Activated T-cell treated with anti-CD3 and anti-CD28 coated beads, Interleukin-2, amount 50 U/mL, for 4 hours (primary cell): ENCODE measurements at regions not wholly inside any gene's neighbourhood (a gene's known extent, or its start where the extent isn't known, plus 50 kb on each side); places are given as distances from the start of the nearest gene placed in this dataset.

Source experiments
- ATAC-seq, 2 donors: fragments of 200-7000 bp; cut with Tn5 transposase; one replicate each; pipeline ENCODE4 v1.10.0; 2021
- DNase-seq: peaks from one replicate; pipeline ENCODE4 v3.0.0-alpha.2; 2020
- H3K27me3 Mint-ChIP-seq: one replicate; pipeline ENCODE4 v1.8.0; 2021; ENCODE audit warnings: low read depth, mixed read lengths
- H3K36me3 Mint-ChIP-seq: one replicate; pipeline ENCODE4 v1.8.0; 2022; ENCODE audit warnings: mixed read lengths; ENCODE audit not compliant: insufficient read depth
- H3K4me1 Mint-ChIP-seq: one replicate; pipeline ENCODE4 v1.8.0; 2021; ENCODE audit warnings: low read depth, mixed read lengths
- H3K4me3 Mint-ChIP-seq: one replicate; pipeline ENCODE4 v1.8.0; 2021; ENCODE audit warnings: mild to moderate bottlenecking, moderate library complexity, mixed read lengths
- H3K9me3 Mint-ChIP-seq: one replicate; pipeline ENCODE4 v1.8.0; 2021; ENCODE audit warnings: mixed read lengths

DNA sequence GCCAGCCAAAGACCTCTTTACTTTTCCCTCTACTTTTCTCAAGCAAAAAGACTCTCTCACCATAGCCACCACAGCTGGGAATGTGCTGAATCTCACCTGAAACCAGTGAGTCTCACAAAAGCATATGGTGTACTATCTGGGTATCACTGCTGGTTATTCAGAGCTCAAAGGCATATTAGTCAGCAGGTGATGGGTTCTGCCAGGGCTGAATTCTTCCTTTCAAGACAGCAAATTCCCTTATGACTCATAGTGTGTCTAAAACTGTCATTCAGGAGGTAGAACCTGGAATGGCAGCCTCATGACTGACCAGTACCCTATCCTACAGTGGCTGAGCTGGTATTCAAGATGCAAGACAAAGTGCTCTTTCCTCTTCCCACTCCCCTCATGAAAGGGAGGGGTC, 2859.1 kb downstream of the PCDH9 start:
- Mint-ChIP-seq H3K9me3 (peaks cover 22% of the 10 kb centered on the region), H3K36me3 (no peaks in the 10 kb centered on the region), H3K4me3 (no peak overlapping the region), H3K27me3 (no peaks in the 10 kb centered on the region), H3K4me1 (no peaks in the 10 kb centered on the region)
- no peak for DNase-seq
- no peak for ATAC-seq

DNA sequence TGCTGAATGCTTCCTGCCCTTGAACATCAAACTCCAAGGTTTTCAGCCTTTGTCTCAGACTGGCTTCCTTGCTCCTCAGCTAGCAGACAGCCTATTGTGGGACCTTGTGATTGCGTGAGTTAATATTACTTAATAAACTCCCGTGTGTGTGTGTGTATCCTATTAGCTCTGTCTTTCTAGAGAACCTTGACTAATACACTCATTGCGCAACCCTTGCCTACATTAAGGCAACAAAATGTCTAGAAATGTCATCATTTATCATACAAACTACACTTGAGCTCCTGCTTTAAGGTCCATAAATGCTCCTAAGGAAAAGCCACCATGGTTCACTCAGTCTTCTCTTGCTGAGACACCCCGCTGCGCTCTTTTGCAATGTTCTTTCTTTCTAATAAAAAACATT, 2861.0 kb downstream of the PCDH9 start:
- no peaks in the 10 kb centered on the region for H3K36me3 Mint-ChIP-seq
- no peaks in the 10 kb centered on the region for H3K4me1 Mint-ChIP-seq
- no peak overlapping the region for H3K4me3 Mint-ChIP-seq
- peaks cover 14% of the 10 kb centered on the region for H3K9me3 Mint-ChIP-seq
- H3K27me3 Mint-ChIP-seq = no peaks in the 10 kb centered on the region
- no peak for DNase-seq
- no peak for ATAC-seq

DNA sequence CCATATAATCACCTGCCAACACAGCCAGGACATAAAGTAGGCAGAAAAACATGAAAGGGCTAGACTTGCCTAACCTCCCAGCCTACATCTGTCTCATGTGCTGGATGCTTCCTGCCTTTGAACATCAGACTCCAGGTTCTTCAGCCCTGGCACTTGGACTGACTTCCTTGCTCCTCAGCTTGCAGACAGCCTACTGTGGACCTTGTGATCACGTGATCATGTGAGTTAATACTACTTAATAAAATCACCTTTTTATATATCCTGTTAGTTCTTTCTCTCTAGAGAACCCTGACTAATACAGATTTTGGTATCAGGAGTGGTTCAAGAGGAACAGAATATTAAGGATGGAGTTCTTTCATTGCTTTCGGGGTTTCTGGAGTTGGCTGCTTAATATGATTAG, 2867.6 kb downstream of the PCDH9 start:
- ATAC-seq (no peak), DNase-seq (no peak)
- Mint-ChIP-seq H3K27me3 (no peaks in the 10 kb centered on the region), H3K9me3 (no peaks in the 10 kb centered on the region), H3K36me3 (no peaks in the 10 kb centered on the region), H3K4me3 (no peak overlapping the region), H3K4me1 (no peaks in the 10 kb centered on the region)

DNA sequence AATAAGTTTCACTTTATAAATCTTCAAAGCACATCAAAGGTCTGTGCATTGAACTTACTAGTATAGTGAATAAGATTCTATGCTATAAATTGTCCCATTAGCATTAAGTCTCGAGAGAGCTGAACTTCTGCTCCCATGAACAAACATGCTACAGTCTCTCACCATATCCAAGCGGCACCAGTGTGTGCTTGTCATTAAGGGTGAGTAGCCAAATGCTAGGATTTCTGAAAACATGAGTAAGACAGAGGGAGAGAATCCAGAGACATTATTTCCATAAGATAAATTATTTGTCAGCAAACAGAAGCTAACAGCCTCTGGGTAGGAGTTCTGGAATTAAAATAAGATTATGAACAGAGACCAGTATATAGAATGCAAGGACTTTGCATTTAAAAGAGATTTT, 2882.5 kb downstream of the PCDH9 start:
- Mint-ChIP-seq H3K4me1 (no peaks in the 10 kb centered on the region), H3K27me3 (no peaks in the 10 kb centered on the region), H3K9me3 (peaks cover 11% of the 10 kb centered on the region), H3K4me3 (no peak overlapping the region), H3K36me3 (no peaks in the 10 kb centered on the region)
- no peak for ATAC-seq
- no peak for DNase-seq

DNA sequence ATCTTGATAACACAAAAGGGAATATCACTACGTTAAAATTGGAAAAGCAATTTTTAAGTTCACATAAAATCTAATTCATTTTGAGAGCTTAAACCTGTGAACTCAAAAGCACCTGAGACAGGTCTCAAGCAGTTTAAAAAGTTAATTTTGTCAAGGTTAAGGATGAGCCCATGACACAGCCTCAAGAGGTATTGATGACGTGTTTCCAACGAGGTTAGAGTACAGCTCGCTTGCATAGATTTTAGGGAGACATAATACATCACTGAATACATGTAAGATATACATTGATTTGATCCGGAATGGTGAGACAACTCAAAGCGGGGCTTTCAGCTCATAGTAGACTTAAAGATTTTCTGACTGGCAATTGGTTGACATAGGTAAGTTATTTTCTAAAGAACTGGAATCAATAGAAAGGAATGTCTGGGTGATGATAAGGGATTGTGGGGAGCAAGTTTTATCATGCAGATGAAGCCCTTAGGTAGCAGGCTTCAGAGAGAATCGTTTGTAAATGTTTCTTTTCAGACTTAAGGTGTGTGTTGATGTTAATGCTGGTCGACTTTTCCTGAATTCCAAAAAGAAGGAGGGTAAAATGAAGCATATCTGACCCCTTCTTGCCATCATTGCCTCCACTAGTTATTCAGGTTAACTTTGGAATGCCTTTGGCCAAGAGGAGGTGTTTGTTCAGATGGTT, 2890.6 kb downstream of the PCDH9 start:
- no peaks in the 10 kb centered on the region for H3K4me1 Mint-ChIP-seq
- DNase-seq = no peak
- ATAC-seq = no peak
- no peaks in the 10 kb centered on the region for H3K36me3 Mint-ChIP-seq
- H3K9me3 Mint-ChIP-seq = peaks cover 11% of the 10 kb centered on the region
- H3K27me3 Mint-ChIP-seq = no peaks in the 10 kb centered on the region
- no peak overlapping the region for H3K4me3 Mint-ChIP-seq

DNA sequence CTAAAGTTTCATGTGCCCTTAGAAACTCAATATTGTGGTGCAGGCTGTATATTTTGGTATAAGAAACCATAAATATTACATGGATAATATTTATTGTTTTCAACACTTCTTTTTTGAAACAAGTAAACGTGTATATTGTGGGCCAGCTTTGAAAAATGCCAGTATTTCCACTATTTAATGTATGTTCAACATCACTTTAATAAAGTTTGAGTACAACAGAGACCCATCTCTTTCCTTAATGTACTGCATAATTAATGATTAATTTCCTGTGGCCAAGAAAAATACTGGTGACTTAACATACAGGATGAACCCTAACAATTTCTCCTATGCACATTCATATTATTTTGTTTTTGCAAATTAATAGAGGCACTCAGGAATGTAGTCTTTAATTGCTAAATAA, 2891.5 kb downstream of the PCDH9 start:
- H3K36me3 Mint-ChIP-seq = no peaks in the 10 kb centered on the region
- no peak overlapping the region for H3K4me3 Mint-ChIP-seq
- H3K4me1 Mint-ChIP-seq = no peaks in the 10 kb centered on the region
- H3K27me3 Mint-ChIP-seq = no peaks in the 10 kb centered on the region
- peaks cover 10% of the 10 kb centered on the region for H3K9me3 Mint-ChIP-seq
- no peak for ATAC-seq
- no peak for DNase-seq

DNA sequence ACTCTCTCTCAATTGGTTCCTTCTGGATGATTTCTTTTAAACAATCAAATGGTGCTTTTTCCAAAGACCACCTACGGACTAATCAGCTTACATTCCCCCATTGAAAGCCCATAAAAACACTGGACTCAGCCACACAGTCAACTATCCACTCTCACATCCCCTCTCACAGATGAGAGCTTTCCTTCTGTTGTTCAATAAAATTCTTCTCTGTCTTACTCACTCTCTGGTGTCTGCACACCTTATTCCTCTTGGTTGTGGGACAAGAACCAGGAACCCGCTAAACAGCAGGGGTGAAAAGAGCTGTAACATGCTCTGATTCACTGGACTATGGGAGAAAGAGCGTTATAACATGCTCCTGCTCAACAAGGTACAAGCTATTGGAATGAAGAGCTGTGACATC, 2896.2 kb downstream of the PCDH9 start:
- Mint-ChIP-seq H3K27me3 (no peaks in the 10 kb centered on the region), H3K9me3 (peaks cover 9% of the 10 kb centered on the region), H3K4me1 (no peaks in the 10 kb centered on the region), H3K4me3 (no peak overlapping the region), H3K36me3 (no peaks in the 10 kb centered on the region)
- DNase-seq (no peak), ATAC-seq (no peak)

GRCh38 chr13:64332048-64332447, 2898.1 kb downstream of the PCDH9 start:
- DNase-seq (no peak), ATAC-seq (no peak)
- Mint-ChIP-seq H3K27me3 (no peaks in the 10 kb centered on the region), H3K4me1 (no peaks in the 10 kb centered on the region), H3K4me3 (no peak overlapping the region), H3K9me3 (peaks cover 18% of the 10 kb centered on the region), H3K36me3 (no peaks in the 10 kb centered on the region)

- H3K4me1 Mint-ChIP-seq = no peaks in the 10 kb centered on the region
- no peaks in the 10 kb centered on the region for H3K36me3 Mint-ChIP-seq
- no peak for DNase-seq
- no peak overlapping the region for H3K4me3 Mint-ChIP-seq
- peaks cover 15% of the 10 kb centered on the region for H3K9me3 Mint-ChIP-seq
- no peaks in the 10 kb centered on the region for H3K27me3 Mint-ChIP-seq
- no peak for ATAC-seq
These were observed 2902.5 kb downstream of the PCDH9 start for GRCh38 chr13:64327505-64328194.

- ATAC-seq = no peak
- Mint-ChIP-seq H3K36me3 (no peaks in the 10 kb centered on the region), H3K27me3 (no peaks in the 10 kb centered on the region)
These were observed 2898.7 kb upstream of the PCDH20 start for GRCh38 chr13:64314331-64314730.

GRCh38 chr13:64311948-64312347, 2896.3 kb upstream of the PCDH20 start:
- ATAC-seq (no peak), DNase-seq (no peak)
- Mint-ChIP-seq H3K9me3 (peaks cover 22% of the 10 kb centered on the region), H3K27me3 (no peaks in the 10 kb centered on the region), H3K4me1 (no peaks in the 10 kb centered on the region), H3K4me3 (no peak overlapping the region), H3K36me3 (no peaks in the 10 kb centered on the region)

More at GRCh38 chr13:64314331-64314730, 2898.7 kb upstream of the PCDH20 start:
- Mint-ChIP-seq H3K4me3 (no peak overlapping the region), H3K4me1 (no peaks in the 10 kb centered on the region), H3K9me3 (peaks cover 9% of the 10 kb centered on the region)
- DNase-seq = no peak

DNA sequence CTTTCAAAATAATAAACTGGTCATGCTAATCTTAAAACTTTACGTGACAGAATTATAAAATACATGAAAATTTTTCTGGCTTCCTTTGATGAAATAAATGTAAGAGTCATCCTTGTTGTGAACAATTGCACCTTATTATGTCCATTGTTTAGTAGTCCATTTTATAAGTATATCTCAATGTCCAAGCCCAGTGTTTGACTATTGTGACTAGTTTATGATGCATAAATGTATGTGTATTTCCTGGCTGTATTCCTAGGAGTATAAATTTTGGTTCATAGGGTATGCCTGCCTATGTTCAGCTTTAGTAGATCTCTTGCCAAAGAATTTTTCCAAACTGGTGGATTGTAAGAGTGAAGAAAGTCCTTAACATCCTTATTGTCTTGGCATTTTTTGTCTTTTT, 2895.5 kb upstream of the PCDH20 start:
- Mint-ChIP-seq H3K36me3 (no peaks in the 10 kb centered on the region), H3K9me3 (peaks cover 15% of the 10 kb centered on the region), H3K4me1 (no peaks in the 10 kb centered on the region), H3K27me3 (no peaks in the 10 kb centered on the region), H3K4me3 (no peak overlapping the region)
- DNase-seq (no peak), ATAC-seq (no peak)

GRCh38 chr13:64305246-64305645, 2889.6 kb upstream of the PCDH20 start:
- peaks cover 15% of the 10 kb centered on the region for H3K9me3 Mint-ChIP-seq
- no peak overlapping the region for H3K4me3 Mint-ChIP-seq
- no peaks in the 10 kb centered on the region for H3K4me1 Mint-ChIP-seq
- H3K27me3 Mint-ChIP-seq = no peaks in the 10 kb centered on the region
- ATAC-seq = no peak
- DNase-seq = no peak
- H3K36me3 Mint-ChIP-seq = no peaks in the 10 kb centered on the region

DNA sequence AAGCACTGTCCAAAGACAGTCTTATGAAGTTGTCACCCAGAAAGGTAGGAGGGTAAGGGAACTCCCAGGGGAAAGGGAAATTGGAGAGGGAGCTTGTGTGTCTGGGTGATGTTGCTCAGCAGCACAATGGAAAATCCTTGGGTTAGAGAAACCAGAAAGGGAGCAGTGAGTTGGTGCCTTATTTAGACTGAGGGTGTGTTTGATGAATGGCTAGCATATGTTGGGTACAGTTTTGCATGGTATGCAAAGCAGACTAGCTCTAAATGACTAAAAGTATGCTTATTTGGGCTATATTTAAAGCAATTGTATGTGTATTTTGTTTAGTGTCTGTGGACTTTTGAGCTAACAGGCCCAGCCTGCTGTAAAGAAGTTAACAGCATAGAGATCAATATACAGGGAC, 2884.6 kb upstream of the PCDH20 start:
- ATAC-seq (no peak), DNase-seq (no peak)
- Mint-ChIP-seq H3K4me3 (no peak overlapping the region), H3K4me1 (no peaks in the 10 kb centered on the region), H3K27me3 (no peaks in the 10 kb centered on the region), H3K9me3 (peaks cover 6% of the 10 kb centered on the region), H3K36me3 (no peaks in the 10 kb centered on the region)

GRCh38 chr13:64293923-64294322, 2878.3 kb upstream of the PCDH20 start:
- H3K4me1 Mint-ChIP-seq = no peaks in the 10 kb centered on the region
- no peaks in the 10 kb centered on the region for H3K36me3 Mint-ChIP-seq
- DNase-seq = no peak
- no peak for ATAC-seq
- peaks cover 20% of the 10 kb centered on the region for H3K9me3 Mint-ChIP-seq
- no peaks in the 10 kb centered on the region for H3K27me3 Mint-ChIP-seq
- no peak overlapping the region for H3K4me3 Mint-ChIP-seq
